Bronchial epithelial cell (primary cell): ENCODE measurements at regions not wholly inside any gene's neighbourhood (a gene's known extent, or its start where the extent isn't known, plus 50 kb on each side); places are given as distances from the start of the nearest gene placed in this dataset.
"Not testable (repeated sequence)": the region's sequence is repeated elsewhere in the genome, so short reads cannot be mapped to it uniquely, and the experiment has no call there.

Experiments used
- DNase-seq: peaks from one replicate; pipeline ENCODE4 v3.0.0-alpha.2; 2010; ENCODE audit warnings: low read depth
- FAIRE-seq: peaks from 2 replicates; lab custom pipeline; 2011; peaks lifted over from hg19 to GRCh38; lab: Jason Lieb, UNC
- H3K27me3 ChIP-seq: 2 replicates; pipeline ENCODE4 v1.5.1; 2011; ENCODE audit warnings: low read length; ENCODE audit not compliant: control insufficient read depth, insufficient read depth
- H3K36me3 ChIP-seq: 2 replicates; pipeline ENCODE4 v1.5.1; 2011; ENCODE audit warnings: low read length; ENCODE audit not compliant: control insufficient read depth, insufficient read depth
- H3K4me3 ChIP-seq: 2 replicates; pipeline ENCODE4 v1.5.1; 2011; ENCODE audit warnings: mild to moderate bottlenecking, low read depth, low read length, control low read depth
- CTCF ChIP-seq: IDR thresholded peaks from 2 replicates; pipeline ENCODE4 v1.5.1; 2011; ENCODE audit warnings: mild to moderate bottlenecking, moderate library complexity, low read length, control low read depth, inconsistent platforms; ENCODE audit not compliant: insufficient read depth, severe bottlenecking

GRCh38 chr10:2898509-2898860 is 168.9 kb upstream of the PFKP start:
- no peak overlapping the region for H3K4me3 ChIP-seq
- DNase-seq (no peak), FAIRE-seq (no peak)
- no peaks in the 10 kb centered on the region for H3K36me3 ChIP-seq
- no peak for TF ChIP-seq CTCF
- no peaks in the 10 kb centered on the region for H3K27me3 ChIP-seq

GRCh38 chr10:2897619-2898508 is 169.5 kb upstream of the PFKP start:
- Histone ChIP-seq H3K27me3 (no peaks in the 10 kb centered on the region), H3K36me3 (no peaks in the 10 kb centered on the region), H3K4me3 (no peak overlapping the region)
- no peak for DNase-seq
- TF ChIP-seq CTCF, result no peak
- no peak for FAIRE-seq

GRCh38 chr10:2896334-2896733 is 171.0 kb upstream of the PFKP start:
- H3K36me3 ChIP-seq, H3K27me3 ChIP-seq, H3K4me3 ChIP-seq, FAIRE-seq, DNase-seq: not testable (repeated sequence)

- FAIRE-seq (no peak), DNase-seq (no peak)
- TF ChIP-seq CTCF, result no peak
- Histone ChIP-seq H3K36me3 (no peaks in the 10 kb centered on the region), H3K4me3 (no peak overlapping the region), H3K27me3 (no peaks in the 10 kb centered on the region)
Measured at GRCh38 chr10:2895594-2896196, 171.7 kb upstream of the PFKP start.

- no peaks in the 10 kb centered on the region for H3K36me3 ChIP-seq
- H3K4me3 ChIP-seq, result no peak overlapping the region
- FAIRE-seq (no peak), DNase-seq (no peak)
- TF ChIP-seq CTCF, result no peak
- no peaks in the 10 kb centered on the region for H3K27me3 ChIP-seq
Measured at GRCh38 chr10:2893991-2894390, 173.4 kb upstream of the PFKP start.

GRCh38 chr10:2893158-2893845 is 174.0 kb upstream of the PFKP start:
- no peaks in the 10 kb centered on the region for H3K27me3 ChIP-seq
- no peak for FAIRE-seq
- no peak overlapping the region for H3K4me3 ChIP-seq
- no peak for TF ChIP-seq CTCF
- DNase-seq, result peak; percentile 5
- no peaks in the 10 kb centered on the region for H3K36me3 ChIP-seq
